Activated CD8-positive, alpha-beta memory T cell treated with anti-CD3 and anti-CD28 coated beads, Interleukin-2, amount 50 U/mL, for 1 hour (primary cell): ENCODE measurements at regions not wholly inside any gene's neighbourhood (a gene's known extent, or its start where the extent isn't known, plus 50 kb on each side); places are given as distances from the start of the nearest gene placed in this dataset.
A peak's percentile ranks its signal among the peaks of the same experiment; 100 is the strongest.

Source experiments
- DNase-seq: peaks from one replicate; pipeline ENCODE4 v3.0.0-alpha.2; 2020; ENCODE audit errors: extremely low read depth

GRCh38 chr17:79398441-79398840 lies 212.4 kb downstream of the RBFOX3 start:
- DNase-seq = no peak

GRCh38 chr17:79396696-79397095 lies 214.2 kb downstream of the RBFOX3 start:
- no peak for DNase-seq

GRCh38 chr17:79395545-79395944 lies 215.3 kb downstream of the RBFOX3 start:
- no peak for DNase-seq

- no peak for DNase-seq
These were observed 215.8 kb downstream of the RBFOX3 start for GRCh38 chr17:79395066-79395465.

GRCh38 chr17:79393358-79394052 lies 217.3 kb downstream of the RBFOX3 start:
- no peak for DNase-seq

- DNase-seq = no peak
These were observed 218.3 kb downstream of the RBFOX3 start for GRCh38 chr17:79392598-79392997.

GRCh38 chr17:79391376-79392233 lies 219.2 kb downstream of the RBFOX3 start:
- peak; percentile 18 for DNase-seq

GRCh38 chr17:79389896-79390295 lies 221.0 kb downstream of the RBFOX3 start:
- DNase-seq = no peak

- no peak for DNase-seq
These were observed 222.1 kb downstream of the RBFOX3 start for GRCh38 chr17:79388556-79389295.

GRCh38 chr17:79387783-79388182 lies 223.1 kb downstream of the RBFOX3 start:
- DNase-seq = no peak

GRCh38 chr17:79385962-79386563 lies 224.8 kb downstream of the RBFOX3 start:
- no peak for DNase-seq

- no peak for DNase-seq
These were observed 228.5 kb downstream of the RBFOX3 start for GRCh38 chr17:79382313-79382712.

- no peak for DNase-seq
These were observed 231.0 kb downstream of the RBFOX3 start for GRCh38 chr17:79379700-79380445.

- DNase-seq = no peak
These were observed 233.5 kb downstream of the RBFOX3 start for GRCh38 chr17:79377230-79377786.

- no peak for DNase-seq
These were observed 236.0 kb downstream of the RBFOX3 start for GRCh38 chr17:79374807-79375206.

- DNase-seq = no peak
These were observed 236.7 kb downstream of the RBFOX3 start for GRCh38 chr17:79374087-79374689.

GRCh38 chr17:79372470-79373238 lies 238.2 kb downstream of the RBFOX3 start:
- no peak for DNase-seq

GRCh38 chr17:79371984-79372383 lies 238.9 kb downstream of the RBFOX3 start:
- DNase-seq = no peak

- DNase-seq = no peak
These were observed 240.3 kb downstream of the RBFOX3 start for GRCh38 chr17:79370594-79370993.

GRCh38 chr17:79370126-79370525 lies 240.7 kb downstream of the RBFOX3 start:
- no peak for DNase-seq
